Gastrocnemius medialis (tissue), 4 donors: ENCODE measurements at regions not wholly inside any gene's neighbourhood (a gene's known extent, or its start where the extent isn't known, plus 50 kb on each side); places are given as distances from the start of the nearest gene placed in this dataset.
A peak's percentile ranks its signal among the peaks of the same experiment; 100 is the strongest.

Source experiments
- ATAC-seq, 2 donors: fragments of 150-250 bp; one replicate each; pipeline ENCODE4 v1.9.1; 2016
- DNase-seq, 2 donors: peaks; one replicate each; pipeline ENCODE4 v3.0.0-alpha.2; 2019
- H3K27ac ChIP-seq, 4 donors: fragments of 200-600 bp; sonication (generic); 1 replicate in 1 of 4; 2 replicates in 3 of 4; pipeline ENCODE4 v1.5.1; 2016 to 2018; ENCODE audit warnings: mild to moderate bottlenecking in 2 of 4, moderate library complexity in 1 of 4
- H3K27me3 ChIP-seq, 3 donors: fragments of 200-600 bp; sonication (generic) in 2 of 3; 1 replicate in 1 of 3; 2 replicates in 2 of 3; pipeline versions ENCODE4 v1.5.1 to v1.6.0; 2016 to 2019; ENCODE audit warnings: mild to moderate bottlenecking in 1 of 3, moderate library complexity in 1 of 3
- H3K36me3 ChIP-seq, 2 donors: fragments of 200-600 bp; sonication (generic) in 1 of 2; one replicate each; pipeline ENCODE4 v1.5.1; 2017 to 2018
- H3K4me1 ChIP-seq, 2 donors: fragments of 200-600 bp; sonication (generic) in 1 of 2; one replicate each; pipeline ENCODE4 v1.5.1; 2016 to 2017; ENCODE audit warnings: mild to moderate bottlenecking in 2 of 2
- H3K4me3 ChIP-seq, 4 donors: fragments of 200-600 bp; sonication (generic) in 3 of 4; 1 replicate in 1 of 4; 2 replicates in 3 of 4; pipeline ENCODE4 v1.5.1; 2016 to 2019; ENCODE audit warnings: mild to moderate bottlenecking in 2 of 4
- H3K9me3 ChIP-seq, 3 donors: fragments of 200-600 bp; sonication (generic) in 2 of 3; 1 replicate in 1 of 3; 2 replicates in 2 of 3; pipeline ENCODE4 v1.5.1; 2016 to 2019
- CTCF ChIP-seq, 5 experiments: fragments of 450-650 bp in 3 of 5; fragments of 200-600 bp in 2 of 5; sonication (generic) in 2 of 5; IDR thresholded peaks in 4 of 5; conservative IDR thresholded peaks in 1 of 5; 1 replicate in 4 of 5; 2 replicates in 1 of 5; pipeline ENCODE4 v1.5.1; 2016 to 2019; ENCODE audit warnings: antibody characterized with exemption in 5 of 5, mild to moderate bottlenecking in 3 of 5, moderate library complexity in 3 of 5
- POLR2A ChIP-seq, 2 donors: fragments of 450-650 bp; IDR thresholded peaks; one replicate each; pipeline ENCODE4 v1.6.1; 2017; ENCODE audit warnings: antibody characterized with exemption in 2 of 2, mild to moderate bottlenecking in 2 of 2, moderate library complexity in 2 of 2
- in situ Hi-C, 4 donors: fragments of 200-750 bp; cut with MboI; loops; one replicate each; pipeline versions ENCODE4 v1.15.0 to v1.8.0; 2017; ENCODE audit warnings: low sequenced_read_pairs in 4 of 4
- intact Hi-C: fragments of 100-400 bp; cut with DNase I; formaldehyde crosslinking; loops from one replicate; pipeline ENCODE4 v1.15.1; 2023; ENCODE audit warnings: low total_unique reads

GRCh38 chr13:70662231-70662940, 554.1 kb upstream of the KLHL1 start:
- intact Hi-C loops = no loop called here
- H3K27ac ChIP-seq = no peak overlapping the region
- no peaks in the 10 kb centered on the region for H3K27me3 ChIP-seq
- DNase-seq = no peak
- H3K9me3 ChIP-seq = no peaks in the 10 kb centered on the region
- in situ Hi-C loops = no loop called here
- no peaks in the 10 kb centered on the region for H3K36me3 ChIP-seq
- H3K4me1 ChIP-seq = no peaks in the 10 kb centered on the region
- no peak overlapping the region for H3K4me3 ChIP-seq
- no peak for ATAC-seq
- TF ChIP-seq CTCF (IDR thresholded peaks at IDR 0.05 in 4 of 5, conservative IDR thresholded peaks at IDR 0.05 in 1 of 5) (no peak), POLR2A (IDR thresholded peaks at IDR 0.05) (no peak)

- in situ Hi-C loops = no loop called here
- no peak overlapping the region for H3K27ac ChIP-seq
- no peak for ATAC-seq
Measured at GRCh38 chr13:70644052-70644451, 535.8 kb upstream of the KLHL1 start.

GRCh38 chr13:70634893-70635292, 526.6 kb upstream of the KLHL1 start:
- H3K4me3 ChIP-seq = no peak overlapping the region
- H3K4me1 ChIP-seq = no peaks in the 10 kb centered on the region
- H3K27ac ChIP-seq = no peak overlapping the region
- H3K27me3 ChIP-seq = no peaks in the 10 kb centered on the region
- intact Hi-C loops = no loop called here
- TF ChIP-seq CTCF (IDR thresholded peaks at IDR 0.05 in 4 of 5, conservative IDR thresholded peaks at IDR 0.05 in 1 of 5) = no peak
- no peak for TF ChIP-seq POLR2A (IDR thresholded peaks at IDR 0.05)
- DNase-seq (no peak), ATAC-seq (no peak)
- in situ Hi-C loops = no loop called here
- no peaks in the 10 kb centered on the region for H3K9me3 ChIP-seq
- no peaks in the 10 kb centered on the region for H3K36me3 ChIP-seq

More at GRCh38 chr13:70644052-70644451, 535.8 kb upstream of the KLHL1 start:
- Histone ChIP-seq H3K9me3 (no peaks in the 10 kb centered on the region), H3K4me1 (no peaks in the 10 kb centered on the region), H3K36me3 (no peaks in the 10 kb centered on the region), H3K4me3 (no peak overlapping the region), H3K27me3 (no peaks in the 10 kb centered on the region)
- DNase-seq = no peak
- intact Hi-C loops = no loop called here
- no peak for TF ChIP-seq CTCF (IDR thresholded peaks at IDR 0.05 in 4 of 5, conservative IDR thresholded peaks at IDR 0.05 in 1 of 5)
- TF ChIP-seq POLR2A (IDR thresholded peaks at IDR 0.05) = no peak

- Histone ChIP-seq H3K9me3 (no peaks in the 10 kb centered on the region), H3K4me1 (no peaks in the 10 kb centered on the region), H3K4me3 (no peak overlapping the region), H3K27ac (no peak overlapping the region), H3K27me3 (no peaks in the 10 kb centered on the region), H3K36me3 (no peaks in the 10 kb centered on the region)
- DNase-seq = no peak
- no peak for ATAC-seq
- in situ Hi-C loops = no loop called here
- TF ChIP-seq CTCF (IDR thresholded peaks at IDR 0.05 in 4 of 5, conservative IDR thresholded peaks at IDR 0.05 in 1 of 5) = no peak
- no peak for TF ChIP-seq POLR2A (IDR thresholded peaks at IDR 0.05)
- intact Hi-C loops = no loop called here
Measured at GRCh38 chr13:70630247-70630646, 522.0 kb upstream of the KLHL1 start.

- in situ Hi-C loops (loop anchor here in 1 of 4 donors (25.0 kb wide), 1 partner anchor 89 kb away; no protein-coding TSS in a partner anchor), intact Hi-C loops (no loop called here)
- no peak for ATAC-seq
- no peak overlapping the region for H3K27ac ChIP-seq
- H3K27me3 ChIP-seq = no peaks in the 10 kb centered on the region
- no peaks in the 10 kb centered on the region for H3K36me3 ChIP-seq
- H3K4me1 ChIP-seq = no peaks in the 10 kb centered on the region
- no peak overlapping the region for H3K4me3 ChIP-seq
- DNase-seq = no peak
- TF ChIP-seq POLR2A (IDR thresholded peaks at IDR 0.05) = no peak
- peak in 1 of 5 experiments; percentile 22 for TF ChIP-seq CTCF (IDR thresholded peaks at IDR 0.05 in 4 of 5, conservative IDR thresholded peaks at IDR 0.05 in 1 of 5)
- H3K9me3 ChIP-seq = no peaks in the 10 kb centered on the region
Measured at GRCh38 chr13:70623239-70623638, 515.0 kb upstream of the KLHL1 start.
